H1 (cell line): ENCODE measurements at regions not wholly inside any gene's neighbourhood (a gene's known extent, or its start where the extent isn't known, plus 50 kb on each side); places are given as distances from the start of the nearest gene placed in this dataset.

Experiments used
- ASH2L ChIP-seq: fragments of 200-600, 300-600 bp; sonication (generic); IDR thresholded peaks from one replicate; pipeline ENCODE4 v1.7.1; 2017; ENCODE audit warnings: low read length
- JUN ChIP-seq: IDR thresholded peaks from 2 replicates; pipeline ENCODE4 v1.6.1; 2011; ENCODE audit warnings: low read depth, mild to moderate bottlenecking, improper control_type of control experiment, low read length
- NRF1 ChIP-seq: IDR thresholded peaks from 2 replicates; pipeline ENCODE4 v1.6.1; 2011; ENCODE audit warnings: mild to moderate bottlenecking, low read depth, low read length, improper control_type of control experiment
- TBP ChIP-seq: IDR thresholded peaks from 2 replicates; pipeline ENCODE4 v1.6.1; 2011; ENCODE audit warnings: low read depth, low read length, improper control_type of control experiment
- TEAD4 ChIP-seq: IDR thresholded peaks from 2 replicates; pipeline ENCODE4 v1.6.1; 2012; ENCODE audit warnings: low read depth, low read length, inconsistent platforms, mixed read lengths
- YY1 ChIP-seq: IDR thresholded peaks from 2 replicates; pipeline ENCODE4 v1.6.1; 2011; ENCODE audit warnings: low read depth, mild to moderate bottlenecking, low read length
- ZNF274 ChIP-seq: IDR thresholded peaks from 2 replicates; pipeline ENCODE4 v1.7.0; 2012; ENCODE audit warnings: low read length, borderline replicate concordance; ENCODE audit errors: extremely low read depth
- TF ChIP-seq, protein P1 (sequence below), 3 experiments: IDR thresholded peaks; 1 replicate in 2 of 3; 2 replicates in 1 of 3; pipeline versions ENCODE4 v1.5.1 to v1.6.1; 2011; ENCODE audit warnings: low read length in 3 of 3, mild to moderate bottlenecking in 3 of 3, inconsistent platforms in 2 of 3, low read depth in 1 of 3, moderate library complexity in 1 of 3; ENCODE audit not compliant: insufficient read depth in 1 of 3; ENCODE audit errors: control extremely low read depth in 1 of 3
- TF ChIP-seq, protein P2 (sequence below): IDR thresholded peaks from 2 replicates; pipeline ENCODE4 v1.6.1; 2012; ENCODE audit warnings: inconsistent platforms
- TF ChIP-seq, protein P3 (sequence below): IDR thresholded peaks from 2 replicates; pipeline ENCODE4 v1.6.1; 2012; ENCODE audit warnings: inconsistent platforms

DNA sequence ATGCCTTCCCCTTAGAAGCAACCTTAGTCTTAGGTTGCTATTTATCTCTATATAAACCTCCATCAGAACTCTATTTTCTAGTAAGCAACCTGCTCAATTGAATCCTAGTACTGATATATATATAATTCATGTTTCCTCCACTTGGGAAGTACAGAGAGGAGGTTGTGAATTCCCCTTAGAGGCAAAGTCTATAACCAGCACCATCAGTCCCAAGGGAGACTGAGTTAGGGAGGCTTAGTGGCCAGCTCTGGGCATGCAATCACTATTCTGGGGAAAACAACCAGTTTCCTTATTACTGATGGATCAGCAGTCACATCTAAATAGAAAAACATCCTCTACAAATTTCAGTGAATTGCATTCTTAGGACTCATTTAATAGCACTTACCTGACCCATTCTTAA lies 489.1 kb downstream of the RMST start:
- TF ChIP-seq TBP (no peak), JUN (no peak), YY1 (no peak), TEAD4 (no peak), ZNF274 (no peak), ASH2L (no peak), NRF1 (no peak)
- TF ChIP-seq, protein P1, sequence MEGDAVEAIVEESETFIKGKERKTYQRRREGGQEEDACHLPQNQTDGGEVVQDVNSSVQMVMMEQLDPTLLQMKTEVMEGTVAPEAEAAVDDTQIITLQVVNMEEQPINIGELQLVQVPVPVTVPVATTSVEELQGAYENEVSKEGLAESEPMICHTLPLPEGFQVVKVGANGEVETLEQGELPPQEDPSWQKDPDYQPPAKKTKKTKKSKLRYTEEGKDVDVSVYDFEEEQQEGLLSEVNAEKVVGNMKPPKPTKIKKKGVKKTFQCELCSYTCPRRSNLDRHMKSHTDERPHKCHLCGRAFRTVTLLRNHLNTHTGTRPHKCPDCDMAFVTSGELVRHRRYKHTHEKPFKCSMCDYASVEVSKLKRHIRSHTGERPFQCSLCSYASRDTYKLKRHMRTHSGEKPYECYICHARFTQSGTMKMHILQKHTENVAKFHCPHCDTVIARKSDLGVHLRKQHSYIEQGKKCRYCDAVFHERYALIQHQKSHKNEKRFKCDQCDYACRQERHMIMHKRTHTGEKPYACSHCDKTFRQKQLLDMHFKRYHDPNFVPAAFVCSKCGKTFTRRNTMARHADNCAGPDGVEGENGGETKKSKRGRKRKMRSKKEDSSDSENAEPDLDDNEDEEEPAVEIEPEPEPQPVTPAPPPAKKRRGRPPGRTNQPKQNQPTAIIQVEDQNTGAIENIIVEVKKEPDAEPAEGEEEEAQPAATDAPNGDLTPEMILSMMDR (IDR thresholded peaks at IDR 0.05; ENCODE audit: control extremely low read depth in 1 of 3, insufficient read depth in 1 of 3, low read depth in 1 of 3, low read length in 3 of 3) = no peak
- TF ChIP-seq, protein P2, sequence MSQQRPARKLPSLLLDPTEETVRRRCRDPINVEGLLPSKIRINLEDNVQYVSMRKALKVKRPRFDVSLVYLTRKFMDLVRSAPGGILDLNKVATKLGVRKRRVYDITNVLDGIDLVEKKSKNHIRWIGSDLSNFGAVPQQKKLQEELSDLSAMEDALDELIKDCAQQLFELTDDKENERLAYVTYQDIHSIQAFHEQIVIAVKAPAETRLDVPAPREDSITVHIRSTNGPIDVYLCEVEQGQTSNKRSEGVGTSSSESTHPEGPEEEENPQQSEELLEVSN = no peak
- TF ChIP-seq, protein P3, sequence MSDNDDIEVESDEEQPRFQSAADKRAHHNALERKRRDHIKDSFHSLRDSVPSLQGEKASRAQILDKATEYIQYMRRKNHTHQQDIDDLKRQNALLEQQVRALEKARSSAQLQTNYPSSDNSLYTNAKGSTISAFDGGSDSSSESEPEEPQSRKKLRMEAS = no peak
